SU-DHL-6 (cell line): ENCODE measurements at regions not wholly inside any gene's neighbourhood (a gene's known extent, or its start where the extent isn't known, plus 50 kb on each side); places are given as distances from the start of the nearest gene placed in this dataset.

Experiments used
- H2AFZ ChIP-seq: fragments of 200-600 bp; sonication (generic); 2 replicates; pipeline ENCODE4 v1.6.1; 2014; ENCODE audit warnings: low read depth, mild to moderate bottlenecking, moderate library complexity, mixed read lengths, antibody characterized with exemption, low read length; ENCODE audit not compliant: severe bottlenecking
- H3F3A ChIP-seq: fragments of 200-600 bp; shearing (Covaris generic); 2 replicates; pipeline ENCODE4 v1.6.0; 2016; ENCODE audit warnings: antibody characterized with exemption, mild to moderate bottlenecking; ENCODE audit not compliant: insufficient read depth
- H3K27ac ChIP-seq: fragments of 200-600 bp; sonication (generic); 2 replicates; pipeline ENCODE4 v1.5.1; 2016; ENCODE audit warnings: low read depth, mild to moderate bottlenecking, low read length, moderate library complexity, mixed read lengths
- H3K27me3 ChIP-seq: fragments of 200-600 bp; sonication (generic), shearing (Covaris generic); 2 replicates; pipeline ENCODE4 v1.6.0; 2014; ENCODE audit warnings: mild to moderate bottlenecking, low read length
- H3K36me3 ChIP-seq: fragments of 200-600 bp; sonication (generic); 2 replicates; pipeline ENCODE4 v1.6.1; 2014; ENCODE audit warnings: mild to moderate bottlenecking, low read length, mixed read lengths
- H3K4me2 ChIP-seq: fragments of 300-600, 200-600 bp; shearing (Covaris generic), sonication (generic); 2 replicates; pipeline ENCODE4 v1.6.0; 2014; ENCODE audit warnings: low read length, low read depth, mild to moderate bottlenecking; ENCODE audit not compliant: poor library complexity, severe bottlenecking
- H3K4me3 ChIP-seq: fragments of 200-600 bp; sonication (generic); 2 replicates; pipeline ENCODE4 v1.5.1; 2014; ENCODE audit warnings: antibody characterized with exemption, low read length, mild to moderate bottlenecking, mixed read lengths; ENCODE audit not compliant: insufficient read depth, poor library complexity, severe bottlenecking
- H3K79me2 ChIP-seq: fragments of 200-600 bp; sonication (generic); 2 replicates; pipeline ENCODE4 v1.6.1; 2014; ENCODE audit warnings: mild to moderate bottlenecking, low read length, moderate library complexity; ENCODE audit not compliant: insufficient read depth
- H3K9ac ChIP-seq: fragments of 200-600 bp; sonication (generic); 2 replicates; pipeline ENCODE4 v1.7.0; 2014; ENCODE audit warnings: mild to moderate bottlenecking, low read length
- H3K9me2 ChIP-seq: fragments of 200-600 bp; sonication (generic); replicated peaks from 2 replicates; pipeline ENCODE4 v1.6.1; 2014; ENCODE audit warnings: low read length; ENCODE audit not compliant: insufficient read depth
- H3K9me3 ChIP-seq: fragments of 200-600 bp; sonication (generic); 2 replicates; pipeline ENCODE4 v1.6.1; 2014; ENCODE audit warnings: low read length, mixed read lengths; ENCODE audit not compliant: insufficient read depth
- H4K20me1 ChIP-seq: fragments of 200-600 bp; sonication (generic); 2 replicates; pipeline ENCODE4 v1.6.1; 2014; ENCODE audit warnings: low read depth, mild to moderate bottlenecking, antibody characterized with exemption, low read length, moderate library complexity, mixed read lengths
- EZH2phosphoT487 ChIP-seq: fragments of 200-600 bp; sonication (generic), shearing (Covaris generic); conservative IDR thresholded peaks from 2 replicates; pipeline ENCODE4 v1.6.1; 2018; ENCODE audit warnings: mild to moderate bottlenecking, antibody characterized with exemption, low read length, moderate library complexity, mixed read lengths
- TF ChIP-seq, protein P1 (sequence below): fragments of 200-600 bp; sonication (generic); IDR thresholded peaks from one replicate; pipeline ENCODE4 v1.5.1; 2017; ENCODE audit warnings: antibody characterized with exemption, mild to moderate bottlenecking, low read length, moderate library complexity; ENCODE audit not compliant: insufficient read depth, poor library complexity, severe bottlenecking

DNA sequence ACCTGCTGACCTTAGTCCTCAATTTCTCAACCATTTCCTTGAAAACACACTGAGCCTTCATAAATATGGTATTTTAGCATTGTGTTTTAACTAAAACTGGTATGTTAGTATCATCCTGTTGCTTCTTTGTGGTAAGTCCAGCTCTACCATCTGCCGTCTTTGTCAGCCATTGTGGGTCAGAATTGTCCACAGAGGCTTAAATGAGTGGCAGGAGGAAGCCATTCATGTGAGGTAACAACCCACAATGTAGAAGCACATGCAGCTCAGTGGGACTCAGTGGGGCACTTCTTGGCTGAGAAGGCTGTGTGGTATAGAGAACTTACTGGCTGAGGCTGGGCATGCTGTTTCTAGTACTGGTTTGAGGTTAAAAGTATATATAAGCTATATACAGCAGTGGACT, 149.2 kb upstream of the NR3C1 start:
- no peak for TF ChIP-seq EZH2phosphoT487
- TF ChIP-seq, protein P1, sequence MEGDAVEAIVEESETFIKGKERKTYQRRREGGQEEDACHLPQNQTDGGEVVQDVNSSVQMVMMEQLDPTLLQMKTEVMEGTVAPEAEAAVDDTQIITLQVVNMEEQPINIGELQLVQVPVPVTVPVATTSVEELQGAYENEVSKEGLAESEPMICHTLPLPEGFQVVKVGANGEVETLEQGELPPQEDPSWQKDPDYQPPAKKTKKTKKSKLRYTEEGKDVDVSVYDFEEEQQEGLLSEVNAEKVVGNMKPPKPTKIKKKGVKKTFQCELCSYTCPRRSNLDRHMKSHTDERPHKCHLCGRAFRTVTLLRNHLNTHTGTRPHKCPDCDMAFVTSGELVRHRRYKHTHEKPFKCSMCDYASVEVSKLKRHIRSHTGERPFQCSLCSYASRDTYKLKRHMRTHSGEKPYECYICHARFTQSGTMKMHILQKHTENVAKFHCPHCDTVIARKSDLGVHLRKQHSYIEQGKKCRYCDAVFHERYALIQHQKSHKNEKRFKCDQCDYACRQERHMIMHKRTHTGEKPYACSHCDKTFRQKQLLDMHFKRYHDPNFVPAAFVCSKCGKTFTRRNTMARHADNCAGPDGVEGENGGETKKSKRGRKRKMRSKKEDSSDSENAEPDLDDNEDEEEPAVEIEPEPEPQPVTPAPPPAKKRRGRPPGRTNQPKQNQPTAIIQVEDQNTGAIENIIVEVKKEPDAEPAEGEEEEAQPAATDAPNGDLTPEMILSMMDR: no peak
- Histone ChIP-seq H3F3A (no peaks in the 10 kb centered on the region), H3K27me3 (no peaks in the 10 kb centered on the region), H3K9ac (no peak overlapping the region), H3K9me2 (no peaks in the 10 kb centered on the region), H3K27ac (no peak overlapping the region), H3K9me3 (no peaks in the 10 kb centered on the region), H4K20me1 (no peaks in the 10 kb centered on the region), H3K36me3 (0 out of 2 replicates have a peak, but pooled peaks cover 2% of the 10 kb centered on the region), H3K79me2 (no peaks in the 10 kb centered on the region), H3K4me3 (no peak overlapping the region), H2AFZ (no peak overlapping the region), H3K4me2 (no peak overlapping the region)

DNA sequence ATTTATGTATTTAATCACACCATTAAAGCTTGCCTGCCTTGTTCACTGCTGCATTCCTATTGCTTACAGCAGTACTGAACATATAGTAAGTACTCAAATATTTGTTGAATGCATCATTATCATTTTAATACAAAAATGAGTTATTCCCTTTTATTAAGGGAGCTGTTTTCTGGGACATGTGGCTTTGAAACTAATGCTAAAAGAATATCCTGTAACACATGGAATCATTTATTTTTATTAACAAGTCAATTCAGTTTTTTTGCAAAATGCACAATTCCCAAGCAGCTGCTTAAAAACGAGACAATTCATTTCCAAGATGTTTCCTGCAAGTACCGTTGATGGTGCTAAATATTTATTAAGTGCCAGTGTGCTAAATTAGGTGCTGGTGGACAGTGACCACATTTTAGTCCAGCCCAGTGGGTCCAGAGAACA, 148.3 kb upstream of the NR3C1 start:
- Histone ChIP-seq H3K27me3 (no peaks in the 10 kb centered on the region), H4K20me1 (no peaks in the 10 kb centered on the region), H3K9me3 (no peaks in the 10 kb centered on the region), H3K4me3 (no peak overlapping the region), H3K27ac (no peak overlapping the region), H3K79me2 (no peaks in the 10 kb centered on the region), H3K36me3 (no peaks in the 10 kb centered on the region), H3K9me2 (no peaks in the 10 kb centered on the region), H3K9ac (no peak overlapping the region), H2AFZ (no peak overlapping the region), H3F3A (no peaks in the 10 kb centered on the region), H3K4me2 (no peak overlapping the region)
- TF ChIP-seq, protein P1: no peak
- TF ChIP-seq EZH2phosphoT487: no peak

DNA sequence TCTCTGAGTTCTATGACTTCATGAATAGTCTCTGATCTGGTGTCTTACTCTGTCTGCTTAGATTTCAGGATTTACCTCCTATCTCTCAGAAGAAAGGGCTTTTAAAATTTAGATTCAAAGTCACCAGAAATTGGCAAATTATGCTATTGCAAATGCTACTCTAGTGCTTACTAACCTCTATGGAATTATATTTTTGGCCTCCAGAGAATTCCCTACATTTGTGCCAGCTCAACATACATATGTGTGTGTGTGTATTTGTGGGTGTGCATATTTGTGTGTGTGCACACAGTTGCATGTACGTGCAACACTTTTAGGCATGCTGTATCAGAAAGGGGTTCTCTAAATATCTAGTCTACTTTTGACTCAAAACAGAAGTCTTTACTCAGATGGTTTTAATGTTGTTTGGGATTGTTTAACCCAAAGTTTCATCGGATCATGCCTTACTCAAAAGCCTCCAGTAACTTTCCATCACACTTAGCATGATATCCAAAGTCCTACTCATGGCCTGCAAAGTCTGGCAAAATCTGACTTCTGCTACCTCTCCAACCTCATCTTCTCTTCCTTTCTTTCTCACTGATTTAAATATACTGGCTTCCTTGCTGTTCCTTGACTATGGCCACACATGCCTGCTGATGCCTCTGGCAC, 147.6 kb upstream of the NR3C1 start:
- H3K4me3 ChIP-seq: no peak overlapping the region
- no peak overlapping the region for H3K27ac ChIP-seq
- no peaks in the 10 kb centered on the region for H3K9me2 ChIP-seq
- H3K36me3 ChIP-seq: no peaks in the 10 kb centered on the region
- no peaks in the 10 kb centered on the region for H3F3A ChIP-seq
- H3K79me2 ChIP-seq: no peaks in the 10 kb centered on the region
- no peak overlapping the region for H3K9ac ChIP-seq
- TF ChIP-seq, protein P1: no peak
- no peaks in the 10 kb centered on the region for H3K9me3 ChIP-seq
- no peaks in the 10 kb centered on the region for H3K27me3 ChIP-seq
- H4K20me1 ChIP-seq: no peaks in the 10 kb centered on the region
- no peak overlapping the region for H3K4me2 ChIP-seq
- H2AFZ ChIP-seq: no peak overlapping the region
